H54 (cell line): ENCODE measurements at regions not wholly inside any gene's neighbourhood (a gene's known extent, or its start where the extent isn't known, plus 50 kb on each side); places are given as distances from the start of the nearest gene placed in this dataset.

Source experiments
- DNase-seq: peaks from one replicate; pipeline ENCODE4 v3.0.0; 2011; ENCODE audit warnings: low spot score, mixed read lengths; ENCODE audit not compliant: insufficient read length
- FAIRE-seq: peaks from 3 replicates; lab custom pipeline; 2011; peaks lifted over from hg19 to GRCh38; lab: Jason Lieb, UNC
- POLR2A ChIP-seq: IDR thresholded peaks from 2 replicates; pipeline ENCODE4 v1.6.1; 2011; ENCODE audit warnings: low read depth, mild to moderate bottlenecking, low read length

GRCh38 chr5:56574778-56575177 lies 240.6 kb upstream of the MAP3K1 start:
- TF ChIP-seq POLR2A = no peak
- no peak for FAIRE-seq

GRCh38 chr5:56569566-56569965 lies 245.8 kb upstream of the MAP3K1 start:
- no peak for FAIRE-seq
- DNase-seq = no peak
- TF ChIP-seq POLR2A = no peak

More at GRCh38 chr5:56574778-56575177, 240.6 kb upstream of the MAP3K1 start:
- DNase-seq = no peak

GRCh38 chr5:56569076-56569475 lies 246.3 kb upstream of the MAP3K1 start:
- TF ChIP-seq POLR2A = no peak
- DNase-seq (no peak), FAIRE-seq (no peak)

GRCh38 chr5:56567278-56567677 lies 248.1 kb upstream of the MAP3K1 start:
- FAIRE-seq (no peak), DNase-seq (no peak)
- no peak for TF ChIP-seq POLR2A

DNA sequence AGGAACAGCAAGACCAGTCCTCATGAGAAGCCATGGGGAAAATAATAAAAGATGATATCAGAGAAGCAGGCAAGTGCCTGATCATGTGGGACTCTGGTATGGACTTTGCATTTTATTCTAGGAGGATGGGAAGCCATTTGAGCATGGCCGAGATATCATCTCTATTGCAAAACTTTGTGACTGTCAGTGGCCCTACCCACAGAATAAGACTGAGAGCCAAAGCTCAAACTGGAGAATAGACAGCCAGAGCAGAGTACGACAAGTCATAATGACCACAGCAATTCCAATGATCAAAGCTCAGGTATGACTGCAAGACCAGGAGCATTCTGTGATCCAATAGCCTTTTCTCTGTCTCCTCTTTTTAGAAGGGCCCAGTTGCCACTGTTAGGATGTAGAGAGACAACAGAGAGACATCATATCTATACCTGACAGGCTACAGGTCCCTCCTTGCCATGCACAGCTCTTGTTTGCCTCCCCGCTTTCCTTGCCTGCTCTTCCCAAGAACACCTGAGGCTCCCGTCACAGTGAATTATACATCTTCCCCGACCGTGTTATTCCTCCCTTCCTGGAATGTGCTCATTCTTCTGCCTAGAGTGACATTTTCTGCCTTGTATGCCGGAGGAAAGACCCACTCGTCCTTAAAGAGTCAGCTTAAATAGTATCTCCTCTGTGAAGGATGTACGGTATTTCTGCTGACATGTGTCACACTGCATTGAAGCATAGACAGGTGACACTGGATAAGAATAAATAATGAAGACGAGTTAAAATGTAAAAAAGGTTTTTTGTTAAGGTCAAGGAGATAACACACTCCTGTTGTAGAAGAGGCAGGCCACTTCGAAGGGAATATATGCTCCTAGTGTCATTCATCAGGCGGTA lies 248.7 kb upstream of the MAP3K1 start:
- TF ChIP-seq POLR2A = no peak
- FAIRE-seq (no peak), DNase-seq (no peak)

GRCh38 chr5:56565644-56566043 lies 249.7 kb upstream of the MAP3K1 start:
- DNase-seq (no peak), FAIRE-seq (no peak)
- no peak for TF ChIP-seq POLR2A

DNA sequence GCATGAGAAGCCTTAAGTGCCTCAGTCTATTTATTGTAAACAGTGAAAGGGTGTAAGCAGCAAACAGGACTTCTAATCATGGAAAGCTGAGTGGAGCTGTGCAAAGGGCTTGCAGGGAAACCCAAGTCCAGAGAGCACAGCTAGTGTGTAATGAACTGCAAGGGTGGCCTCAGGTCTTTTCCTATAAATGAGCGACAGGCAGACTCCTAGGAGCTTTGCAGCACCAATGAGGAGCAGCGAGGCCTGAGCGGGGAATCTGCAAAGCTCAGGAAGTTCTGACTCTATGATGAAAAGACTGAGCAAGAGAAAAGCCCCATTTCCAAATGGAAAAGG lies 250.1 kb upstream of the MAP3K1 start:
- no peak for FAIRE-seq
- no peak for DNase-seq
- TF ChIP-seq POLR2A = no peak

- DNase-seq (no peak), FAIRE-seq (no peak)
- TF ChIP-seq POLR2A = no peak
Measured at GRCh38 chr5:56564541-56565282, 250.6 kb upstream of the MAP3K1 start.

DNA sequence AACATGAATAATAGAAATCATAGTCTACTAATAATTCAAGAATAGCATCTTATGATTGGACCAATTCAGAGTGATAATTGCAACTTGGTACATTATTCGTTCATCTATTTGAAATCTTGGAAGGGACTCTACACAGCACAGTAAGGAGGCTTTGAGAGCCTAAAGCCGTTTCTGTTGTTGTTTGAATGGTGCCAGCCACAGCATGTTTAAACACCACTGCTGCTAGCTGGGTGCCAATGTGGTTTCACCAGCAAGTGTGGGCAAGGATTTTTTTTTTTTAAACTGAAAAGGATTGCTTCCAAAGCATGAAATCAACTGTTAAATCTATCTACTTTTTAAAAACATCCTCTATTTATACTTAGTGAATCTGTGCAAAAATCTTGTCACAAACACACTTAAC lies 253.9 kb upstream of the MAP3K1 start:
- FAIRE-seq = no peak
- DNase-seq = no peak
- no peak for TF ChIP-seq POLR2A

GRCh38 chr5:56558131-56558745 lies 257.1 kb upstream of the MAP3K1 start:
- no peak for TF ChIP-seq POLR2A
- FAIRE-seq (no peak), DNase-seq (no peak)

- TF ChIP-seq POLR2A = no peak
- FAIRE-seq (no peak), DNase-seq (no peak)
Measured at GRCh38 chr5:56557198-56557597, 258.2 kb upstream of the MAP3K1 start.

DNA sequence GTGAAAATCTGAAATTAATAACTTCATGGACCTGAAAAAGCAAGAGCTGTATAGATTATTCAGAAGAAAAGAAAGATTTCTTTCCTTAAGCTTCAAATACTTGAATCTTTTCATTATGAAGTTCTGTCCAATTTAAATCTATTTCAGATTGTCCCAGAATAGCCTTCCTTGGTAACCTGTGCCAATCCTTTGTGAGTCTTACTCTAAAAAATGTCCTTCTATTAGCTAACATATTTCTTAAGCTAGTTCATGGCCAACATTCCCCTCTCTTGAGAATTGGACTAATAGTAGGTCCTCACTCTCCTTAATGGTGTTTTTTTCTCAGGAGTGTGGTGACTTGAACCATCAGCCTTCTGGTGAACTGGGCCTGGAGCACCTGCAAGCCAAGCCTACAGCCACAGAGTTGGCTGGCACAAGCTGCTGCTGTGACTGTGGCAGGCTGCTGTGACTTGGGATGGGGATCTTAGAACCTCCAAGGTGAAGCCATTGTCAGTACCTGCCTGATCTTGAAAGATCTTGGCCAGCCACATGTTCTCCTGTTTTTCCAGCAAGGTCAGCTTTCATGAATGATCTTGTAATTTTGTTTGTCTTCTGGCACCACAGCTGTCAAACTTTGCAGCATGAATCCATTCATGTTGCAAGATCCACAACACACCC lies 262.6 kb upstream of the MAP3K1 start:
- TF ChIP-seq POLR2A = no peak
- no peak for DNase-seq
- no peak for FAIRE-seq

DNA sequence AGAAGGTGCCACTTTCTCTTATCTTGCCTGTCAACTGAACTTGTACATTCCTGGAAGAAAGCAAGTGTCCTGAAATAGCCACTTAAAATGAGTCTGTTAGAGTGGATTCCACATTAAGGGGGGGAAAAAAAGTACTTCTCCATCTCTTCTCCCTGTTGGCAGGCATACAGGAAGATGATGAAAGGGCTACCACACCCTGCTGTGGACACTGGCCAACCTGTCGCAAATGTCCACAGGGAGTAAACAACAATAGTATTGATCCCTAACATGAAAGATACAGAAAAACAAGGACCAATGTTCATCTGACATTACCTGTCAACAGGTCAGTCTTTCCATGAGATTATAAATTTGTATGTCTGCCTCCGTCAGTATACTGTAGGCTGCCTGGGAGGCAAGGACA lies 265.1 kb upstream of the MAP3K1 start:
- no peak for TF ChIP-seq POLR2A
- no peak for DNase-seq
- no peak for FAIRE-seq
